GM13977 (cell line): ENCODE measurements at regions not wholly inside any gene's neighbourhood (a gene's known extent, or its start where the extent isn't known, plus 50 kb on each side); places are given as distances from the start of the nearest gene placed in this dataset.

Experiments
- DNase-seq: peaks from one replicate; pipeline ENCODE4 v3.0.0; 2012; ENCODE audit warnings: low spot score
- CTCF ChIP-seq: IDR thresholded peaks from 2 replicates; pipeline ENCODE4 v1.5.1; 2012; ENCODE audit warnings: mild to moderate bottlenecking, control low read depth; ENCODE audit not compliant: insufficient read depth; ENCODE audit errors: extremely low read depth, missing control alignments
- in situ Hi-C: fragments of 300-500 bp; cut with MboI; formaldehyde crosslinking; loops from one replicate; pipeline ENCODE4 v1.12.0; 2022; ENCODE audit warnings: low sequenced_read_pairs, low pct_unique_long_range_greater_than_20kb, mixed read lengths, inconsistent platforms; ENCODE audit not compliant: unreplicated experiment

- no peak for TF ChIP-seq CTCF
- in situ Hi-C loops, result no loop called here
- no peak for DNase-seq
These were observed 236.1 kb upstream of the CDH12 start for GRCh38 chr5:23089286-23089685.

- no peak for DNase-seq
- TF ChIP-seq CTCF, result no peak
- in situ Hi-C loops, result no loop called here
These were observed 231.7 kb upstream of the CDH12 start for GRCh38 chr5:23084815-23085214.

- in situ Hi-C loops, result no loop called here
- TF ChIP-seq CTCF, result no peak
- peak; percentile 12 for DNase-seq
These were observed 219.0 kb upstream of the CDH12 start for GRCh38 chr5:23072179-23072578.

- no peak for TF ChIP-seq CTCF
- DNase-seq, result peak; percentile 9
- in situ Hi-C loops, result no loop called here
These were observed 218.5 kb upstream of the CDH12 start for GRCh38 chr5:23071682-23072081.

DNA sequence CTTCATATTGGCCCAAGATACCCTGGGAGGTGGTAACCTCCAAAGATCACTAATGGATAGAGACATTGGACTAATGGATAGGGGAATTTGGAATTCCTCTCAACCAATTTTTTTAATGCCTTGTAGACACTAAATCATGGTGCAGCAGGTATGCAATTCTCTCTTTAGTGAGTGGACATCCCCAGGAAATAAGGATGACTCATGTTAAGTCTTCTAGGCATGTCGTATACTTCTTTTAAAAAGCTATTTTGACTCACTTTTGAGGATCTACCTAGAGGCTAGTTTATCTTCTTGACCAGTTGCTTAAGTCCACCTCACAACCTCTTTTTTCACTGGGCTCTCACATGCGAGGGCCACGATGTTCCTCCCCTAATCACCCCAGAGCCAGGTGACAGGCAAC is 211.6 kb upstream of the CDH12 start:
- TF ChIP-seq CTCF, result no peak
- in situ Hi-C loops, result no loop called here
- no peak for DNase-seq

DNA sequence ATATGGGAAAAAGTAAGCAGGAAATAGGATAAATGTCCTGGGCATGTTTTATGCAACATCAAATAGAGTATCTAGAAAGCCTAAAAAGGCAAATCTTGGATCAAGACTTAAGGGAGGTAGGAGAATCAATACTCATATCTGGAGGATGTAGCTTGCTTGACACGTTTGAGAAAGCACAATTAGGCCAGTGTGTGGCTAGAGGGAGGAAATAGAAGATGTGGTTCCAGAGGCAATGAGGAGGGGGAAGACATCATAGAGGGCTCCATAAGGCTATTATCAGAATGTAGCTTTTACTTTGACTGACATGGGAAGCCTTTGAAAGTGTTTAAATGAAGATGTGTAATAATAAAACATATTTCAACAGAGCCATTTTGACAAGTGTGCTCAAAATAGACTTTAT is 200.7 kb upstream of the CDH12 start:
- no peak for TF ChIP-seq CTCF
- DNase-seq, result no peak
- in situ Hi-C loops, result no loop called here

GRCh38 chr5:23042226-23042625 is 189.1 kb upstream of the CDH12 start:
- in situ Hi-C loops, result no loop called here
- TF ChIP-seq CTCF, result no peak
- no peak for DNase-seq
